DND-41 (cell line): ENCODE measurements at regions not wholly inside any gene's neighbourhood (a gene's known extent, or its start where the extent isn't known, plus 50 kb on each side); places are given as distances from the start of the nearest gene placed in this dataset.

Source experiments
- ATAC-seq: fragments of 200-7000 bp; cut with Tn5 transposase; 3 replicates; pipeline ENCODE4 v1.9.1; 2021; ENCODE audit warnings: low read depth; ENCODE audit not compliant: insufficient read depth
- DNase-seq: peaks from one replicate; pipeline ENCODE4 v3.0.0-alpha.2; 2020
- H2AFZ ChIP-seq: 2 replicates; pipeline ENCODE4 v1.6.0; 2012; ENCODE audit warnings: low read depth, low read length
- H3K27ac ChIP-seq: 2 replicates; pipeline ENCODE4 v1.5.1; 2012; ENCODE audit warnings: low read length, inconsistent platforms
- H3K27me3 ChIP-seq: fragments of 200-600 bp; sonication (generic); 2 replicates; pipeline ENCODE4 v1.6.0; 2012; ENCODE audit warnings: low read length, mild to moderate bottlenecking, inconsistent platforms; ENCODE audit not compliant: insufficient read depth, poor library complexity
- H3K36me3 ChIP-seq: 2 replicates; pipeline ENCODE4 v1.5.1; 2012; ENCODE audit warnings: low read length, inconsistent platforms; ENCODE audit not compliant: insufficient read depth
- H3K4me1 ChIP-seq: 2 replicates; pipeline ENCODE4 v1.5.1; 2012; ENCODE audit warnings: mild to moderate bottlenecking, low read length; ENCODE audit not compliant: insufficient read depth
- H3K4me2 ChIP-seq: 2 replicates; pipeline ENCODE4 v1.6.0; 2012; ENCODE audit warnings: mild to moderate bottlenecking, moderate library complexity, low read length, inconsistent platforms; ENCODE audit not compliant: insufficient read depth
- H3K4me3 ChIP-seq, 2 experiments: fragments of 200-600 bp in 1 of 2; shearing (Covaris generic) in 1 of 2; 2 replicates each; pipeline ENCODE4 v1.5.1; 2012 to 2016; ENCODE audit warnings: inconsistent platforms in 2 of 2, low read length in 2 of 2, mild to moderate bottlenecking in 2 of 2, low read depth in 1 of 2, moderate library complexity in 1 of 2
- H3K79me2 ChIP-seq: 2 replicates; pipeline ENCODE4 v1.6.0; 2012; ENCODE audit warnings: low read length, inconsistent platforms; ENCODE audit not compliant: insufficient read depth
- H3K9ac ChIP-seq: 2 replicates; pipeline ENCODE4 v1.6.0; 2012; ENCODE audit warnings: low read depth, mild to moderate bottlenecking, inconsistent platforms, low read length, moderate library complexity
- H3K9me3 ChIP-seq: 2 replicates; pipeline ENCODE4 v1.5.1; 2012; ENCODE audit warnings: low read length, moderate library complexity, mild to moderate bottlenecking, inconsistent platforms; ENCODE audit not compliant: insufficient read depth, severe bottlenecking
- H4K20me1 ChIP-seq: 2 replicates; pipeline ENCODE4 v1.6.0; 2012; ENCODE audit warnings: low read length; ENCODE audit not compliant: insufficient read depth
- CTCF ChIP-seq: IDR thresholded peaks from 2 replicates; pipeline ENCODE4 v1.5.1; 2012; ENCODE audit warnings: borderline replicate concordance, low read length, moderate library complexity, mild to moderate bottlenecking; ENCODE audit not compliant: poor library complexity, severe bottlenecking; ENCODE audit errors: extremely low read depth
- EZH2 ChIP-seq: IDR thresholded peaks from 3 replicates; pipeline ENCODE4 v1.6.1; 2012; ENCODE audit warnings: borderline replicate concordance, low read depth, mild to moderate bottlenecking, moderate library complexity, low read length, inconsistent platforms; ENCODE audit not compliant: severe bottlenecking

GRCh38 chr19:28638445-28638844, 574.5 kb downstream of the UQCRFS1 start:
- no peak for ATAC-seq
- TF ChIP-seq CTCF = no peak
- no peak for TF ChIP-seq EZH2

GRCh38 chr19:28636706-28637105, 576.2 kb downstream of the UQCRFS1 start:
- H3K27ac ChIP-seq = no peak overlapping the region
- H3K27me3 ChIP-seq = no peaks in the 10 kb centered on the region
- ATAC-seq (no peak), DNase-seq (no peak)
- H3K9me3 ChIP-seq = peaks cover 10% of the 10 kb centered on the region
- no peak overlapping the region for H3K4me2 ChIP-seq
- H3K4me1 ChIP-seq = peaks cover 32% of the 10 kb centered on the region
- TF ChIP-seq EZH2 = no peak
- TF ChIP-seq CTCF = no peak
- H3K79me2 ChIP-seq = no peaks in the 10 kb centered on the region
- no peaks in the 10 kb centered on the region for H4K20me1 ChIP-seq
- no peak overlapping the region for H2AFZ ChIP-seq
- no peaks in the 10 kb centered on the region for H3K36me3 ChIP-seq
- no peak overlapping the region for H3K9ac ChIP-seq
- H3K4me3 ChIP-seq = no peak overlapping the region

More at GRCh38 chr19:28638445-28638844, 574.5 kb downstream of the UQCRFS1 start:
- Histone ChIP-seq H3K27me3 (no peaks in the 10 kb centered on the region), H3K9me3 (peaks cover 10% of the 10 kb centered on the region), H3K79me2 (no peaks in the 10 kb centered on the region), H4K20me1 (no peaks in the 10 kb centered on the region), H3K36me3 (no peaks in the 10 kb centered on the region), H3K4me1 (peaks cover 15% of the 10 kb centered on the region), H3K4me3 (no peak overlapping the region), H3K27ac (no peak overlapping the region), H2AFZ (no peak overlapping the region), H3K9ac (no peak overlapping the region), H3K4me2 (no peak overlapping the region)
- no peak for DNase-seq

GRCh38 chr19:28636016-28636629, 576.8 kb downstream of the UQCRFS1 start:
- Histone ChIP-seq H4K20me1 (no peaks in the 10 kb centered on the region), H3K79me2 (no peaks in the 10 kb centered on the region), H3K9me3 (peaks cover 10% of the 10 kb centered on the region), H3K9ac (no peak overlapping the region), H3K4me3 (no peak overlapping the region), H3K4me2 (no peak overlapping the region), H3K4me1 (peaks cover 38% of the 10 kb centered on the region), H3K27ac (no peak overlapping the region), H2AFZ (no peak overlapping the region), H3K27me3 (no peaks in the 10 kb centered on the region), H3K36me3 (no peaks in the 10 kb centered on the region)
- DNase-seq = no peak
- ATAC-seq = no peak
- TF ChIP-seq EZH2 = no peak
- no peak for TF ChIP-seq CTCF

GRCh38 chr19:28634837-28635236, 578.1 kb downstream of the UQCRFS1 start:
- ATAC-seq = no peak
- Histone ChIP-seq H3K27me3 (no peaks in the 10 kb centered on the region), H2AFZ (no peak overlapping the region), H3K9me3 (peaks cover 10% of the 10 kb centered on the region), H3K79me2 (no peaks in the 10 kb centered on the region), H3K4me2 (no peak overlapping the region), H3K27ac (no peak overlapping the region), H3K36me3 (no peaks in the 10 kb centered on the region), H3K4me1 (peaks cover 51% of the 10 kb centered on the region), H3K9ac (no peak overlapping the region), H3K4me3 (no peak overlapping the region), H4K20me1 (no peaks in the 10 kb centered on the region)
- DNase-seq = no peak
- TF ChIP-seq CTCF (no peak), EZH2 (no peak)
